HepG2 (cell line): ENCODE measurements at regions not wholly inside any gene's neighbourhood (a gene's known extent, or its start where the extent isn't known, plus 50 kb on each side); places are given as distances from the start of the nearest gene placed in this dataset.

Source experiments
- ATAC-seq: fragments of 200-7000 bp; cut with Tn5 transposase; 3 replicates; pipeline ENCODE4 v1.9.1; 2020; ENCODE audit warnings: mild to moderate bottlenecking, moderate library complexity
- BruUV-seq: library from RNA; stranded (reverse); fragments of 400-500 nt; replicated peaks from 2 replicates; lab custom pipeline; 2021; lab: Mats Ljungman, UMichigan
- CTCF ChIA-PET: fragments of 300-600 bp; formaldehyde crosslinking; extraction: SDS; loops from one replicate; lab custom pipeline; 2021; ENCODE audit warnings: low total read pairs, inconsistent platforms, low intra/inter-chr PET ratio; lab: Yijun Ruan, JAX
- POLR2A ChIA-PET: fragments of 350-600 bp; sonication (Branson Sonifier 250); formaldehyde crosslinking; loops from one replicate; lab custom pipeline; 2020; ENCODE audit warnings: antibody characterized with exemption, inconsistent platforms; lab: Yijun Ruan, JAX
- DNase-seq: peaks from one replicate; pipeline ENCODE4 v3.0.0-alpha.2; 2015; ENCODE audit warnings: low spot score
- FAIRE-seq: peaks from 3 replicates; lab custom pipeline; 2011; peaks lifted over from hg19 to GRCh38; lab: Jason Lieb, UNC
- H2AFZ ChIP-seq: one replicate; pipeline ENCODE4 v1.6.1; 2011; ENCODE audit warnings: low read length, inconsistent platforms
- H3K27ac ChIP-seq: fragments of 300-600 bp; 3 replicates; pipeline ENCODE4 v1.8.0; 2011; ENCODE audit warnings: mixed run types, mild to moderate bottlenecking, mixed read lengths, low read length, inconsistent platforms; ENCODE audit not compliant: insufficient read depth; ENCODE audit errors: extremely low read length
- H3K27me3 ChIP-seq, 2 experiments: fragments of 200-600 bp in 1 of 2; 2 replicates in 1 of 2; 3 replicates in 1 of 2; pipeline versions ENCODE4 v1.6.0 to v1.8.0; 2011; ENCODE audit warnings: low read length in 2 of 2, mild to moderate bottlenecking in 2 of 2, moderate library complexity in 2 of 2, inconsistent platforms in 1 of 2; ENCODE audit not compliant: insufficient read depth in 2 of 2, control insufficient read depth in 1 of 2
- H3K36me3 ChIP-seq, 2 experiments: fragments of 200-600 bp in 1 of 2; replicated peaks in 1 of 2; 2 replicates in 1 of 2; 3 replicates in 1 of 2; pipeline versions ENCODE4 v1.5.1 to v1.8.0; 2011; ENCODE audit warnings: low read length in 2 of 2, inconsistent platforms in 1 of 2; ENCODE audit not compliant: insufficient read depth in 2 of 2, control insufficient read depth in 1 of 2
- H3K4me1 ChIP-seq: 2 replicates; pipeline ENCODE4 v1.5.1; 2012; ENCODE audit warnings: low read length, inconsistent platforms; ENCODE audit not compliant: insufficient read depth
- H3K4me2 ChIP-seq: 2 replicates; pipeline ENCODE4 v1.6.0; 2011; ENCODE audit warnings: low read depth, low read length, inconsistent platforms
- H3K4me3 ChIP-seq, 3 experiments: fragments of 200-600 bp in 1 of 3; sonication (generic), shearing (Covaris generic) in 1 of 3; replicated peaks in 1 of 3; 2 replicates each; pipeline ENCODE4 v1.5.1; 2011 to 2016; ENCODE audit warnings: low read length in 3 of 3, inconsistent platforms in 2 of 3, low read depth in 2 of 3, mild to moderate bottlenecking in 2 of 3, control low read depth in 1 of 3, mixed read lengths in 1 of 3; ENCODE audit not compliant: insufficient read depth in 1 of 3
- H3K79me2 ChIP-seq: one replicate; pipeline ENCODE4 v1.6.1; 2011; ENCODE audit warnings: low read length, inconsistent platforms; ENCODE audit not compliant: insufficient read depth
- H3K9ac ChIP-seq: 2 replicates; pipeline ENCODE4 v1.6.0; 2011; ENCODE audit warnings: mild to moderate bottlenecking, low read depth, low read length, inconsistent platforms; ENCODE audit not compliant: insufficient read depth
- H3K9me3 ChIP-seq: 2 replicates; pipeline ENCODE4 v1.5.1; 2012; ENCODE audit warnings: mild to moderate bottlenecking, low read length
- H4K20me1 ChIP-seq: 2 replicates; pipeline ENCODE4 v1.6.0; 2011; ENCODE audit warnings: inconsistent platforms, mild to moderate bottlenecking, low read length, moderate library complexity; ENCODE audit not compliant: insufficient read depth
- JUNB ChIP-seq: sonication (generic); formaldehyde crosslinking; IDR thresholded peaks from 2 replicates; pipeline ENCODE4 v1.8.0; 2022; ENCODE audit warnings: missing genetic modification reagents, mild to moderate bottlenecking, borderline replicate concordance
- KDM1A ChIP-seq: IDR thresholded peaks from 2 replicates; pipeline ENCODE4 v1.6.1; 2016; ENCODE audit warnings: missing compliant biosample characterization
- KLF12 ChIP-seq: sonication (generic); formaldehyde crosslinking; IDR thresholded peaks from 2 replicates; pipeline ENCODE4 v1.4.0; 2020; ENCODE audit warnings: missing genetic modification reagents, borderline replicate concordance
- PBX3 ChIP-seq: sonication (generic); formaldehyde crosslinking; IDR thresholded peaks from 2 replicates; pipeline ENCODE4 v1.8.1; 2023; ENCODE audit warnings: missing genetic modification reagents, inconsistent platforms, borderline replicate concordance
- RERE ChIP-seq: IDR thresholded peaks from 2 replicates; pipeline ENCODE4 v1.6.1; 2016; ENCODE audit warnings: low read depth, missing genetic modification reagents, missing compliant biosample characterization
- SETDB1 ChIP-seq: sonication (generic); formaldehyde crosslinking; IDR thresholded peaks from 2 replicates; pipeline ENCODE4 v1.5.1; 2020; ENCODE audit warnings: missing genetic modification reagents, mild to moderate bottlenecking, borderline replicate concordance
- TAF15 ChIP-seq: fragments of 200-400 bp; formaldehyde crosslinking; IDR thresholded peaks from one replicate; pipeline ENCODE4 v1.6.1; 2018; ENCODE audit warnings: mild to moderate bottlenecking, low read depth, low read length; ENCODE audit not compliant: poor library complexity, severe bottlenecking
- TEAD2 ChIP-seq: sonication (generic); formaldehyde crosslinking; IDR thresholded peaks from 2 replicates; pipeline ENCODE4 v1.9.0; 2021; ENCODE audit warnings: missing genetic modification reagents
- TFDP1 ChIP-seq: IDR thresholded peaks from 2 replicates; pipeline ENCODE4 v1.6.1; 2016; ENCODE audit warnings: missing compliant biosample characterization, missing genetic modification reagents, borderline replicate concordance
- ZBTB43 ChIP-seq: sonication (generic); formaldehyde crosslinking; conservative IDR thresholded peaks from 2 replicates; pipeline ENCODE4 v1.4.0; 2020; ENCODE audit warnings: missing genetic modification reagents
- ZNF484 ChIP-seq: sonication (generic); formaldehyde crosslinking; IDR thresholded peaks from 2 replicates; pipeline ENCODE4 v1.5.1; 2020; ENCODE audit warnings: mild to moderate bottlenecking, low read depth, missing genetic modification reagents, borderline replicate concordance
- ZNF501 ChIP-seq: sonication (generic); formaldehyde crosslinking; IDR thresholded peaks from 2 replicates; pipeline ENCODE4 v1.5.1; 2020; ENCODE audit warnings: mild to moderate bottlenecking, moderate library complexity, missing genetic modification reagents
- ZNF678 ChIP-seq: sonication (generic); formaldehyde crosslinking; IDR thresholded peaks from 2 replicates; pipeline ENCODE4 v1.4.0; 2020; ENCODE audit warnings: mild to moderate bottlenecking, missing genetic modification reagents
- ZNF775 ChIP-seq: sonication (generic); formaldehyde crosslinking; IDR thresholded peaks from 2 replicates; pipeline ENCODE4 v1.4.0; 2020; ENCODE audit warnings: missing genetic modification reagents, mild to moderate bottlenecking, moderate library complexity, borderline replicate concordance
- WGBS: methylation state at CpG from one replicate; pipeline ENCODE4 v1.1.6; 2017; ENCODE audit warnings: low lambda C conversion rate; 5-methylcytosine and 5-hydroxymethylcytosine counted together
- in situ Hi-C: cut with HindIII; loops from 2 replicates; pipeline ENCODE4 v1.10.0; 2017; ENCODE audit warnings: low pct_unique_long_range_greater_than_20kb; ENCODE audit not compliant: extremely low pct_ligation_motif_present
- intact Hi-C: fragments of 100-400 bp; cut with micrococcal nuclease; formaldehyde crosslinking; loops from one replicate; pipeline ENCODE4 v1.10.0; 2022; ENCODE audit not compliant: unreplicated experiment

- ChIA-PET POLR2A (no interaction called here), CTCF (no interaction called here)
- H3K9ac ChIP-seq: no peak overlapping the region
- H3K27me3 ChIP-seq: no peaks in the 10 kb centered on the region
- no peaks in the 10 kb centered on the region for H3K79me2 ChIP-seq
- no peak overlapping the region for H3K4me3 ChIP-seq
- no peak overlapping the region for H3K27ac ChIP-seq
- H3K36me3 ChIP-seq: no peaks in the 10 kb centered on the region
- H4K20me1 ChIP-seq: no peaks in the 10 kb centered on the region
- no peaks in the 10 kb centered on the region for H3K4me1 ChIP-seq
- TF ChIP-seq SETDB1 (no peak), TFDP1 (CRISPR knock-in tag) (no peak), PBX3 (CRISPR knock-in tag) (no peak), ZNF678 (CRISPR knock-in tag) (no peak), RERE (CRISPR knock-in tag) (no peak), ZNF501 (CRISPR knock-in tag) (no peak), ZNF775 (no peak), TEAD2 (CRISPR knock-in tag) (no peak), JUNB (CRISPR knock-in tag) (no peak), ZNF484 (CRISPR knock-in tag) (no peak), KLF12 (CRISPR knock-in tag) (no peak), TAF15 (no peak), KDM1A (CRISPR knock-in tag) (no peak), ZBTB43 (CRISPR knock-in tag) (no peak)
- no peak for DNase-seq
- in situ Hi-C loops: no loop called here
- WGBS: 3% methylated on average over 5 of the region's 5 CpGs
- ATAC-seq: no peak
- H2AFZ ChIP-seq: no peak overlapping the region
- intact Hi-C loops: no loop called here
- no peaks in the 10 kb centered on the region for H3K9me3 ChIP-seq
- H3K4me2 ChIP-seq: no peak overlapping the region
- no peak for FAIRE-seq
- BruUV-seq: no TSS peak
These were observed 593.0 kb upstream of the AADAT start for GRCh38 chr4:170682558-170683294.
